ENCODE measurements at regions not wholly inside any gene's neighbourhood (a gene's known extent, or its start where the extent isn't known, plus 50 kb on each side); places are given as distances from the start of the nearest gene placed in this dataset.

- TF ChIP-seq CTCF (conservative IDR thresholded peaks at IDR 0.05 in 1 of 2, IDR thresholded peaks at IDR 0.05 in 1 of 2; ENCODE audit: extremely low read depth in 1 of 2, insufficient read depth in 1 of 2, low read depth in 1 of 2, low read length in 2 of 2): no peak
- no peak for TF ChIP-seq EZH2 (IDR thresholded peaks at IDR 0.05; ENCODE audit: borderline replicate concordance, low read length)
Observed at GRCh38 chr7:52940481-52940880, 95.0 kb upstream of the POM121L12 start.

Data from mammary epithelial cell (primary cell).